H9 (cell line): ENCODE measurements at regions not wholly inside any gene's neighbourhood (a gene's known extent, or its start where the extent isn't known, plus 50 kb on each side); places are given as distances from the start of the nearest gene placed in this dataset.

ENCODE experiments used
- DNase-seq: peaks from one replicate; pipeline ENCODE4 v3.0.0-alpha.2; 2017
- H2AFZ ChIP-seq: one replicate; pipeline ENCODE4 v1.6.1; 2013; ENCODE audit warnings: mild to moderate bottlenecking, low read length, control low read depth, moderate library complexity
- H2AK5ac ChIP-seq: 2 replicates; pipeline ENCODE4 v1.6.1; 2013; ENCODE audit warnings: low read length, control low read depth, mixed read lengths; ENCODE audit not compliant: insufficient read length
- H2BK120ac ChIP-seq: one replicate; pipeline ENCODE4 v1.6.1; 2013; ENCODE audit warnings: low read depth, mild to moderate bottlenecking, low read length, control low read depth, inconsistent platforms; ENCODE audit not compliant: poor library complexity, severe bottlenecking
- H2BK12ac ChIP-seq: 2 replicates; pipeline ENCODE4 v1.6.1; 2013; ENCODE audit warnings: low read length, control low read depth, mixed read lengths, low read depth; ENCODE audit not compliant: insufficient read length
- H2BK15ac ChIP-seq: 2 replicates; pipeline ENCODE4 v1.6.1; 2013; ENCODE audit warnings: low read depth, low read length, control low read depth
- H2BK20ac ChIP-seq: one replicate; pipeline ENCODE4 v1.6.1; 2013; ENCODE audit warnings: low read depth, mild to moderate bottlenecking, low read length, control low read depth, inconsistent platforms; ENCODE audit not compliant: poor library complexity, severe bottlenecking
- H2BK5ac ChIP-seq: 2 replicates; pipeline ENCODE4 v1.6.1; 2013; ENCODE audit warnings: low read length, control low read depth, mixed read lengths; ENCODE audit not compliant: insufficient read length
- H3K14ac ChIP-seq: 2 replicates; pipeline ENCODE4 v1.6.1; 2013; ENCODE audit warnings: low read length, control low read depth; ENCODE audit not compliant: insufficient read depth
- H3K18ac ChIP-seq: 2 replicates; pipeline ENCODE4 v1.6.1; 2013; ENCODE audit warnings: low read depth, mild to moderate bottlenecking, mixed read lengths, low read length, control low read depth; ENCODE audit not compliant: insufficient read length
- H3K23ac ChIP-seq: 2 replicates; pipeline ENCODE4 v1.6.1; 2013; ENCODE audit warnings: low read length, control low read depth, mixed read lengths, low read depth; ENCODE audit not compliant: insufficient read length
- H3K23me2 ChIP-seq: 2 replicates; pipeline ENCODE4 v1.6.1; 2013; ENCODE audit warnings: low read depth, mild to moderate bottlenecking, mixed read lengths, low read length, control low read depth; ENCODE audit not compliant: insufficient read length, poor library complexity, severe bottlenecking
- H3K27ac ChIP-seq: 2 replicates; pipeline ENCODE4 v1.5.1; 2013; ENCODE audit warnings: low read length, control low read depth, mixed read lengths, low read depth; ENCODE audit not compliant: insufficient read length
- H3K27me3 ChIP-seq: 2 replicates; pipeline ENCODE4 v1.6.1; 2013; ENCODE audit warnings: low read length, control low read depth, inconsistent platforms; ENCODE audit not compliant: insufficient read depth
- H3K4ac ChIP-seq: 2 replicates; pipeline ENCODE4 v1.6.1; 2013; ENCODE audit warnings: low read depth, mild to moderate bottlenecking, control low read depth, inconsistent platforms, low read length, moderate library complexity
- H3K4me1 ChIP-seq: 2 replicates; pipeline ENCODE4 v1.6.1; 2013; ENCODE audit warnings: low read length, control low read depth, inconsistent platforms; ENCODE audit not compliant: insufficient read depth
- H3K4me2 ChIP-seq: 2 replicates; pipeline ENCODE4 v1.6.1; 2013; ENCODE audit warnings: low read length, control low read depth, mixed read lengths; ENCODE audit not compliant: insufficient read length, insufficient read depth
- H3K56ac ChIP-seq: 2 replicates; pipeline ENCODE4 v1.6.1; 2013; ENCODE audit warnings: low read depth, mild to moderate bottlenecking, mixed read lengths, low read length, control low read depth; ENCODE audit not compliant: insufficient read length
- H3K79me1 ChIP-seq: 2 replicates; pipeline ENCODE4 v1.6.1; 2013; ENCODE audit warnings: low read depth, mild to moderate bottlenecking, moderate library complexity, low read length, control low read depth, inconsistent platforms; ENCODE audit not compliant: insufficient read depth, poor library complexity, severe bottlenecking
- H3K79me2 ChIP-seq: 2 replicates; pipeline ENCODE4 v1.6.1; 2013; ENCODE audit warnings: low read length, control low read depth, inconsistent platforms; ENCODE audit not compliant: insufficient read depth
- H3K9ac ChIP-seq: 2 replicates; pipeline ENCODE4 v1.6.1; 2013; ENCODE audit warnings: low read length, control low read depth, mixed read lengths; ENCODE audit not compliant: insufficient read length; ENCODE audit errors: extremely low read depth
- H3K9me3 ChIP-seq: one replicate; pipeline ENCODE4 v1.6.1; 2013; ENCODE audit warnings: low read depth, low read length, inconsistent platforms; ENCODE audit not compliant: control insufficient read depth
- H3T11ph ChIP-seq: one replicate; pipeline ENCODE4 v1.6.1; 2013; ENCODE audit warnings: mild to moderate bottlenecking, low read length, control low read depth, inconsistent platforms
- H4K20me1 ChIP-seq: one replicate; pipeline ENCODE4 v1.6.1; 2013; ENCODE audit not compliant: control insufficient read depth, insufficient read length, insufficient read depth
- H4K5ac ChIP-seq: 2 replicates; pipeline ENCODE4 v1.6.1; 2013; ENCODE audit warnings: low read depth, mild to moderate bottlenecking, mixed read lengths, low read length, control low read depth; ENCODE audit not compliant: insufficient read length
- H4K8ac ChIP-seq: replicated peaks from 2 replicates; pipeline ENCODE4 v1.6.1; 2013; ENCODE audit warnings: low read length, control low read depth, mixed read lengths, low read depth; ENCODE audit not compliant: insufficient read length
- H4K91ac ChIP-seq: 2 replicates; pipeline ENCODE4 v1.6.1; 2013; ENCODE audit warnings: low read depth, mild to moderate bottlenecking, moderate library complexity, mixed read lengths, low read length, control low read depth; ENCODE audit not compliant: insufficient read length
- H3K27ac Mint-ChIP-seq, 3 experiments: 2 replicates in 2 of 3; 3 replicates in 1 of 3; pipeline ENCODE4 v1.8.0; 2020 to 2021; ENCODE audit warnings: mixed read lengths in 3 of 3, mild to moderate bottlenecking in 1 of 3, moderate library complexity in 1 of 3
- H3K27me3 Mint-ChIP-seq: 2 replicates; pipeline ENCODE4 v1.8.0; 2021; ENCODE audit warnings: low read depth, mild to moderate bottlenecking, moderate library complexity, mixed read lengths
- H3K36me3 Mint-ChIP-seq, 3 experiments: 2 replicates in 2 of 3; 3 replicates in 1 of 3; pipeline ENCODE4 v1.8.0; 2020 to 2021; ENCODE audit warnings: low read depth in 3 of 3, mixed read lengths in 3 of 3; ENCODE audit not compliant: insufficient read depth in 1 of 3
- H3K4me1 Mint-ChIP-seq, 2 experiments: 2 replicates each; pipeline ENCODE4 v1.8.0; 2020; ENCODE audit warnings: mixed read lengths in 2 of 2
- H3K4me3 Mint-ChIP-seq, 2 experiments: 2 replicates in 1 of 2; 3 replicates in 1 of 2; pipeline ENCODE4 v1.8.0; 2020 to 2021; ENCODE audit warnings: mild to moderate bottlenecking in 2 of 2, mixed read lengths in 2 of 2, moderate library complexity in 1 of 2
- H3K9me3 Mint-ChIP-seq, 2 experiments: 2 replicates in 1 of 2; 3 replicates in 1 of 2; pipeline ENCODE4 v1.8.0; 2020; ENCODE audit warnings: mild to moderate bottlenecking in 2 of 2, mixed read lengths in 2 of 2, moderate library complexity in 1 of 2
- CTCF ChIP-seq: fragments of 200-600 bp; sonication (generic); conservative IDR thresholded peaks from 3 replicates; pipeline ENCODE4 v1.8.0; 2021; ENCODE audit warnings: antibody characterized with exemption, mild to moderate bottlenecking
- WGBS: extraction: QIAGEN DNeasy Blood & Tissue Kit; methylation state at CpG from one replicate; pipeline ENCODE4 v1.1.7; 2013; ENCODE audit warnings: missing lambda C conversion rate, low lambda C conversion rate, mixed read lengths; ENCODE audit not compliant: insufficient read length; ENCODE audit errors: extremely low coverage; 5-methylcytosine and 5-hydroxymethylcytosine counted together

GRCh38 chr4:17081179-17081578 lies 182.7 kb upstream of the LDB2 start:
- H4K91ac ChIP-seq: no peak overlapping the region
- H3K4ac ChIP-seq: no peak overlapping the region
- no peaks in the 10 kb centered on the region for H3K79me1 ChIP-seq
- H3T11ph ChIP-seq: no peak overlapping the region
- no peak overlapping the region for H4K8ac ChIP-seq
- H3K27me3 Mint-ChIP-seq: no peaks in the 10 kb centered on the region; the same call in 1 of the 2 replicates
- no peak overlapping the region for H3K14ac ChIP-seq
- peak overlapping the region; percentile 87 for H2AFZ ChIP-seq
- DNase-seq: no peak
- no peak overlapping the region for H2BK5ac ChIP-seq
- peaks cover 8% of the 10 kb centered on the region for H3K4me1 ChIP-seq
- H3K18ac ChIP-seq: no peak overlapping the region
- H2BK20ac ChIP-seq: no peak overlapping the region
- H3K4me3 Mint-ChIP-seq: no peak overlapping the region
- no peaks in the 10 kb centered on the region for H3K79me2 ChIP-seq
- H3K27me3 ChIP-seq: no peaks in the 10 kb centered on the region
- no peak overlapping the region for H3K56ac ChIP-seq
- peak overlapping the region in 1 of 3 experiments; percentile 22; a peak in 1 of 7 replicates for H3K27ac Mint-ChIP-seq
- peaks cover 9 to 20% of the 10 kb centered on the region in 2 experiments for H3K4me1 Mint-ChIP-seq
- H3K36me3 Mint-ChIP-seq: no peaks in the 10 kb centered on the region; a peak in 1 of 7 replicates
- no peaks in the 10 kb centered on the region for H3K9me3 ChIP-seq
- no peaks in the 10 kb centered on the region for H3K23me2 ChIP-seq
- no peak overlapping the region for H3K9ac ChIP-seq
- H3K23ac ChIP-seq: no peak overlapping the region
- no peak overlapping the region for H2BK120ac ChIP-seq
- H2BK15ac ChIP-seq: no peak overlapping the region
- H4K20me1 ChIP-seq: no peaks in the 10 kb centered on the region
- H3K27ac ChIP-seq: no peak overlapping the region
- no peak overlapping the region for H4K5ac ChIP-seq
- no peak for TF ChIP-seq CTCF
- no peak overlapping the region for H3K4me2 ChIP-seq
- no peak overlapping the region for H2BK12ac ChIP-seq
- WGBS: no CpG with 5 or more reads among the region's 2 CpGs
- no peak overlapping the region for H2AK5ac ChIP-seq
- H3K9me3 Mint-ChIP-seq: no peaks in the 10 kb centered on the region
